ENCODE measurements at regions not wholly inside any gene's neighbourhood (a gene's known extent, or its start where the extent isn't known, plus 50 kb on each side); places are given as distances from the start of the nearest gene placed in this dataset.

- no peak for TF ChIP-seq ZNF37A (tag by site-specific recombination; IDR thresholded peaks at IDR 0.05)
- no peak for TF ChIP-seq ZNF274 (IDR thresholded peaks at IDR 0.05; ENCODE audit: low read length)
- TF ChIP-seq ZNF274 (tag by site-specific recombination; IDR thresholded peaks at IDR 0.05; ENCODE audit: borderline replicate concordance) = no peak
- no peak for TF ChIP-seq ZNF792 (tag by site-specific recombination; IDR thresholded peaks at IDR 0.05)
- TF ChIP-seq SETDB1 (IDR thresholded peaks at IDR 0.05; ENCODE audit: insufficient read length, low read length) = no peak
- TF ChIP-seq GLIS1 (tag by site-specific recombination; IDR thresholded peaks at IDR 0.05) = no peak
- no peak for TF ChIP-seq ZNF324 (tag by site-specific recombination; IDR thresholded peaks at IDR 0.05)
- no peak for TF ChIP-seq GLIS2 (tag by site-specific recombination; IDR thresholded peaks at IDR 0.05)
- no peak for TF ChIP-seq ZNF571 (tag by site-specific recombination; IDR thresholded peaks at IDR 0.05)
- no peak for TF ChIP-seq YY1 (tag by site-specific recombination; IDR thresholded peaks at IDR 0.05)
- no peak for TF ChIP-seq ZSCAN30 (tag by site-specific recombination; IDR thresholded peaks at IDR 0.05)
- TF ChIP-seq ZNF174 (tag by site-specific recombination; IDR thresholded peaks at IDR 0.05) = no peak
- TF ChIP-seq ZNF510 (tag by site-specific recombination; IDR thresholded peaks at IDR 0.05; ENCODE audit: insufficient replicate concordance) = no peak
- TF ChIP-seq ZBTB49 (tag by site-specific recombination; IDR thresholded peaks at IDR 0.05; ENCODE audit: low read depth) = no peak
- no peak for TF ChIP-seq ZFP37 (tag by site-specific recombination; IDR thresholded peaks at IDR 0.05)
- no peak for TF ChIP-seq ZNF501 (tag by site-specific recombination; IDR thresholded peaks at IDR 0.05)
- TF ChIP-seq ZBTB1 (tag by site-specific recombination; IDR thresholded peaks at IDR 0.05) = no peak
- ChIA-PET POLR2A (no interaction called here), CTCF (interaction anchor here (1.0 kb wide), 1 partner anchor 20 kb away, joined by 5 read pairs; no protein-coding TSS in a partner anchor)
- Histone ChIP-seq H3K4me3 (ENCODE audit: low read depth, low read length) (no peak overlapping the region), H3K4me1 (ENCODE audit: control insufficient read depth, insufficient read depth, low read length) (no peaks in the 10 kb centered on the region), H3K27ac (ENCODE audit: extremely low read depth, low read depth, low read length) (no peak overlapping the region), H3K36me3 (ENCODE audit: control insufficient read depth in 2 of 2, insufficient read depth in 1 of 2, low read length in 2 of 2) (no peaks in the 10 kb centered on the region), H3K9me3 (ENCODE audit: control insufficient read depth, insufficient read depth, low read depth, low read length) (no peaks in the 10 kb centered on the region)
Measured at GRCh38 chrX:9090766-9091165, 56.8 kb upstream of the FAM9B start.

DNA sequence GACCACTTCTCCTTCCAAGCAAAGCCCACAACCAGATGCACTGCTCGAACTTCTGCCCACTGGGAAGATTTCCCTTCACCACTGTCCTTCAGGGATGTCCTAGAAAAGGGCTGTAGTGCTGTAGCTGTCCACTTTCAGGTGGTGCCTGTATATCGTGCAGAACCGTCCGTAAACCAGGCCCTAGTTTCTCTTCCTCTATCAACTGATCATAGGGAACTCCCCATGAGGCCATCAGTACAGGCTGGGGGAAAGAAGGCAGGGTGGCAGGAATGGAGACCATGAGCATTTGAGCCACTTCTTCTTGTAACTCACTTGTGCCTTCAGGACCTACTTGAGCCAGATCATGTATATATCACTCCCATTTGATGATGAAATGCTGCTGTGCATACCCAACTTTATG lies 57.3 kb upstream of the FAM9B start:
- Histone ChIP-seq H3K36me3 (ENCODE audit: control insufficient read depth in 2 of 2, insufficient read depth in 1 of 2, low read length in 2 of 2) (no peaks in the 10 kb centered on the region), H3K4me1 (ENCODE audit: control insufficient read depth, insufficient read depth, low read length) (no peaks in the 10 kb centered on the region), H3K4me3 (ENCODE audit: low read depth, low read length) (no peak overlapping the region), H3K27ac (ENCODE audit: extremely low read depth, low read depth, low read length) (no peak overlapping the region), H3K9me3 (ENCODE audit: control insufficient read depth, insufficient read depth, low read depth, low read length) (no peaks in the 10 kb centered on the region)
- POLR2A ChIA-PET = no interaction called here
- CTCF ChIA-PET = no interaction called here
- TF ChIP-seq ZNF837 (tag by site-specific recombination; IDR thresholded peaks at IDR 0.05) (no peak), ZNF830 (tag by site-specific recombination; IDR thresholded peaks at IDR 0.05; ENCODE audit: low read depth) (no peak), GLI2 (tag by site-specific recombination; IDR thresholded peaks at IDR 0.05; ENCODE audit: borderline replicate concordance, low read depth) (no peak), EGR2 (tag by site-specific recombination; IDR thresholded peaks at IDR 0.05; ENCODE audit: low read depth) (no peak), ZNF488 (tag by site-specific recombination; IDR thresholded peaks at IDR 0.05) (no peak), ZNF530 (tag by site-specific recombination; IDR thresholded peaks at IDR 0.05; ENCODE audit: low read depth) (no peak), KLF9 (tag by site-specific recombination; IDR thresholded peaks at IDR 0.05; ENCODE audit: low read depth) (no peak), ZNF24 (tag by site-specific recombination; IDR thresholded peaks at IDR 0.05) (no peak), ZNF571 (tag by site-specific recombination; IDR thresholded peaks at IDR 0.05) (no peak), ZNF10 (tag by site-specific recombination; IDR thresholded peaks at IDR 0.05) (no peak), BCL6B (tag by site-specific recombination; IDR thresholded peaks at IDR 0.05) (no peak)
- TF ChIP-seq, protein P1, sequence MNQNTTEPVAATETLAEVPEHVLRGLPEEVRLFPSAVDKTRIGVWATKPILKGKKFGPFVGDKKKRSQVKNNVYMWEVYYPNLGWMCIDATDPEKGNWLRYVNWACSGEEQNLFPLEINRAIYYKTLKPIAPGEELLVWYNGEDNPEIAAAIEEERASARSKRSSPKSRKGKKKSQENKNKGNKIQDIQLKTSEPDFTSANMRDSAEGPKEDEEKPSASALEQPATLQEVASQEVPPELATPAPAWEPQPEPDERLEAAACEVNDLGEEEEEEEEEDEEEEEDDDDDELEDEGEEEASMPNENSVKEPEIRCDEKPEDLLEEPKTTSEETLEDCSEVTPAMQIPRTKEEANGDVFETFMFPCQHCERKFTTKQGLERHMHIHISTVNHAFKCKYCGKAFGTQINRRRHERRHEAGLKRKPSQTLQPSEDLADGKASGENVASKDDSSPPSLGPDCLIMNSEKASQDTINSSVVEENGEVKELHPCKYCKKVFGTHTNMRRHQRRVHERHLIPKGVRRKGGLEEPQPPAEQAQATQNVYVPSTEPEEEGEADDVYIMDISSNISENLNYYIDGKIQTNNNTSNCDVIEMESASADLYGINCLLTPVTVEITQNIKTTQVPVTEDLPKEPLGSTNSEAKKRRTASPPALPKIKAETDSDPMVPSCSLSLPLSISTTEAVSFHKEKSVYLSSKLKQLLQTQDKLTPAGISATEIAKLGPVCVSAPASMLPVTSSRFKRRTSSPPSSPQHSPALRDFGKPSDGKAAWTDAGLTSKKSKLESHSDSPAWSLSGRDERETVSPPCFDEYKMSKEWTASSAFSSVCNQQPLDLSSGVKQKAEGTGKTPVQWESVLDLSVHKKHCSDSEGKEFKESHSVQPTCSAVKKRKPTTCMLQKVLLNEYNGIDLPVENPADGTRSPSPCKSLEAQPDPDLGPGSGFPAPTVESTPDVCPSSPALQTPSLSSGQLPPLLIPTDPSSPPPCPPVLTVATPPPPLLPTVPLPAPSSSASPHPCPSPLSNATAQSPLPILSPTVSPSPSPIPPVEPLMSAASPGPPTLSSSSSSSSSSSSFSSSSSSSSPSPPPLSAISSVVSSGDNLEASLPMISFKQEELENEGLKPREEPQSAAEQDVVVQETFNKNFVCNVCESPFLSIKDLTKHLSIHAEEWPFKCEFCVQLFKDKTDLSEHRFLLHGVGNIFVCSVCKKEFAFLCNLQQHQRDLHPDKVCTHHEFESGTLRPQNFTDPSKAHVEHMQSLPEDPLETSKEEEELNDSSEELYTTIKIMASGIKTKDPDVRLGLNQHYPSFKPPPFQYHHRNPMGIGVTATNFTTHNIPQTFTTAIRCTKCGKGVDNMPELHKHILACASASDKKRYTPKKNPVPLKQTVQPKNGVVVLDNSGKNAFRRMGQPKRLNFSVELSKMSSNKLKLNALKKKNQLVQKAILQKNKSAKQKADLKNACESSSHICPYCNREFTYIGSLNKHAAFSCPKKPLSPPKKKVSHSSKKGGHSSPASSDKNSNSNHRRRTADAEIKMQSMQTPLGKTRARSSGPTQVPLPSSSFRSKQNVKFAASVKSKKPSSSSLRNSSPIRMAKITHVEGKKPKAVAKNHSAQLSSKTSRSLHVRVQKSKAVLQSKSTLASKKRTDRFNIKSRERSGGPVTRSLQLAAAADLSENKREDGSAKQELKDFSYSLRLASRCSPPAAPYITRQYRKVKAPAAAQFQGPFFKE (tag by site-specific recombination; IDR thresholded peaks at IDR 0.05; ENCODE audit: borderline replicate concordance) = no peak
